Karpas-422 (cell line): ENCODE measurements at regions not wholly inside any gene's neighbourhood (a gene's known extent, or its start where the extent isn't known, plus 50 kb on each side); places are given as distances from the start of the nearest gene placed in this dataset.

Experiments
- DNase-seq: peaks from one replicate; pipeline ENCODE4 v3.0.0-alpha.2; 2015
- H2AFZ ChIP-seq: fragments of 200-600 bp; sonication (generic); 2 replicates; pipeline ENCODE4 v1.6.1; 2014; ENCODE audit warnings: antibody characterized with exemption, low read length, mixed read lengths
- H3K27ac ChIP-seq: fragments of 200-600 bp; sonication (generic); 2 replicates; pipeline ENCODE4 v1.5.1; 2014; ENCODE audit warnings: mild to moderate bottlenecking, low read length, moderate library complexity
- H3K27me3 ChIP-seq: fragments of 200-600 bp; sonication (generic); 2 replicates; pipeline ENCODE4 v1.6.1; 2014; ENCODE audit warnings: low read length, mixed read lengths
- H3K36me3 ChIP-seq: fragments of 200-600 bp; sonication (generic); 2 replicates; pipeline ENCODE4 v1.6.1; 2014; ENCODE audit warnings: low read length, mixed read lengths; ENCODE audit not compliant: insufficient read depth
- H3K4me1 ChIP-seq: fragments of 200-600 bp; sonication (generic); 2 replicates; pipeline ENCODE4 v1.6.1; 2014; ENCODE audit warnings: mild to moderate bottlenecking, low read length, mixed read lengths
- H3K4me2 ChIP-seq: fragments of 200-600 bp; sonication (generic); 2 replicates; pipeline ENCODE4 v1.6.1; 2014; ENCODE audit warnings: low read length, low read depth, mild to moderate bottlenecking; ENCODE audit not compliant: poor library complexity, severe bottlenecking
- H3K4me3 ChIP-seq: fragments of 200-600 bp; sonication (generic); 2 replicates; pipeline ENCODE4 v1.5.1; 2014; ENCODE audit warnings: mild to moderate bottlenecking, antibody characterized with exemption, low read length, mixed read lengths
- H3K79me2 ChIP-seq: fragments of 200-600 bp; sonication (generic); 2 replicates; pipeline ENCODE4 v1.6.1; 2014; ENCODE audit warnings: mild to moderate bottlenecking, low read length, mixed read lengths
- H3K9ac ChIP-seq: fragments of 200-600 bp; sonication (generic); 2 replicates; pipeline ENCODE4 v1.6.0; 2014; ENCODE audit warnings: low read length
- H3K9me2 ChIP-seq: fragments of 200-600 bp; sonication (generic), shearing (Covaris generic); replicated peaks from 2 replicates; pipeline ENCODE4 v1.6.0; 2014; ENCODE audit warnings: mild to moderate bottlenecking, low read length, moderate library complexity; ENCODE audit not compliant: insufficient read depth
- H3K9me3 ChIP-seq: fragments of 300-700, 200-600 bp; sonication (generic); 2 replicates; pipeline ENCODE4 v1.6.1; 2014; ENCODE audit warnings: low read length, mixed read lengths
- H4K20me1 ChIP-seq: fragments of 200-600 bp; sonication (generic); 2 replicates; pipeline ENCODE4 v1.6.1; 2014; ENCODE audit warnings: mild to moderate bottlenecking, antibody characterized with exemption, low read length, low read depth; ENCODE audit not compliant: insufficient read depth

DNA sequence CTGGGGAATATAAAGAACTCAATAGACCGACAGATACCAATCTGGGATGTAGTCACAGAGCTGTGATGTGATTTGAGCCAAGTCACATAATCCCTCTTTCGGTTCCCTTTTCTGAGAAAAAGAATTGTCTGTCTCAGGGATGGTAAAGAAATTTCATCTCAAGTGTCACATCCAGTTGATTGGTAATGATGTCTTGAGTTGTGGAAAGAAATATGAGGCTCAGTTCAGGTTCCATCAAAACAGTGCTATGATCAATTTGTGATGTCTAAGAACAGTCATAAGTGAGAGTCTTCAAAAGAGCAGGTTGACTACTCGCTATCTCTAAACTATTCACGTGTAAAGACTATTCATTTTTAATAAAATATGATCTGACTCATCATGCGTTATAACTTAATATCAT lies 223.3 kb downstream of the METTL4 start:
- Histone ChIP-seq H3K4me3 (no peak overlapping the region), H3K36me3 (no peaks in the 10 kb centered on the region), H3K27ac (no peak overlapping the region), H3K9me2 (no peaks in the 10 kb centered on the region), H3K4me1 (no peaks in the 10 kb centered on the region), H3K79me2 (no peaks in the 10 kb centered on the region), H3K4me2 (no peak overlapping the region), H3K27me3 (no peaks in the 10 kb centered on the region), H2AFZ (no peak overlapping the region), H4K20me1 (no peaks in the 10 kb centered on the region), H3K9ac (no peak overlapping the region), H3K9me3 (no peaks in the 10 kb centered on the region)
- no peak for DNase-seq

- H3K4me1 ChIP-seq: no peaks in the 10 kb centered on the region
- DNase-seq: no peak
- H2AFZ ChIP-seq: no peak overlapping the region
- H3K27ac ChIP-seq: no peak overlapping the region
- no peaks in the 10 kb centered on the region for H3K9me3 ChIP-seq
- H3K9ac ChIP-seq: no peak overlapping the region
- H4K20me1 ChIP-seq: no peaks in the 10 kb centered on the region
- no peaks in the 10 kb centered on the region for H3K27me3 ChIP-seq
- no peaks in the 10 kb centered on the region for H3K36me3 ChIP-seq
- no peak overlapping the region for H3K4me2 ChIP-seq
- H3K79me2 ChIP-seq: no peaks in the 10 kb centered on the region
- no peak overlapping the region for H3K4me3 ChIP-seq
- no peaks in the 10 kb centered on the region for H3K9me2 ChIP-seq
Observed at GRCh38 chr18:2351126-2351850, 220.0 kb downstream of the METTL4 start.

DNA sequence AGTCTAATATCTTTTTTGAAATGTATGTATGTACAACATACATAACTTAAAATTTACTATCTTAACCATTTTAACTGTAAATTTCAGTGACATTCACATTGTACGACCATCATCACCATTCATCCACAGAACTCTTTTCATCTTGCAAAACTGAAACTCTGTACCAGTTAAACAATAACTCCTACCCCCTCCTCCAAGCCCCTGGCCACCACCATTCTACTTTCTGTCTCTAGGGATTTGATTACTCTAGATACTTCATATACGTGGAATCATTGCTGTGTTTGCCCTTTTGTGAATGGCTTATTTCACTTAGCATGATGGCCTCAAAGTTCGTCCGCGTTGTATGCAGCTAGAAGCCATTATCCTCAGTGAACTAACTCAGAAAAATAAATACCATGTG lies 217.0 kb downstream of the METTL4 start:
- H3K36me3 ChIP-seq: no peaks in the 10 kb centered on the region
- no peaks in the 10 kb centered on the region for H3K9me3 ChIP-seq
- DNase-seq: no peak
- H3K27ac ChIP-seq: no peak overlapping the region
- no peaks in the 10 kb centered on the region for H3K27me3 ChIP-seq
- no peak overlapping the region for H3K4me3 ChIP-seq
- H3K4me2 ChIP-seq: no peak overlapping the region
- H3K9me2 ChIP-seq: no peaks in the 10 kb centered on the region
- no peaks in the 10 kb centered on the region for H3K4me1 ChIP-seq
- no peaks in the 10 kb centered on the region for H3K79me2 ChIP-seq
- no peak overlapping the region for H3K9ac ChIP-seq
- no peak overlapping the region for H2AFZ ChIP-seq
- no peaks in the 10 kb centered on the region for H4K20me1 ChIP-seq

DNA sequence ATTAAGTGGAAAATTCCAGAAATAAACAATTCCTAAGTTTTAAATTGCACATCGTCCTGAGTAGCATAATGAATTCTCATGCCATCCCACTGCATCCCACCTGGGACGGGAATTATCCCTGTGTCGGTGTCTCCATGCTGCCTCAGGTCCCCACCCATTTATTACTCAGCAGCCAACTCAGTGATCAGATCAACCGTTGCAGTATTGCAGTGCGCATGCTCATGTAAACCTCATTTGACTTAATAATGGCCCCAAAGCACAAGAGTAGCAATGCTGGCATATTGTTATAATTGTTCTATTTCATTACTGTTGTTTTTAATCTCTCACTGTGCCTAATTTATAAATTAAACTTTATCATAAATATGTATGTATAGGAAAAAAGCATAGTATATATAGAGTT lies 214.4 kb downstream of the METTL4 start:
- H3K9me3 ChIP-seq: no peaks in the 10 kb centered on the region
- no peaks in the 10 kb centered on the region for H3K79me2 ChIP-seq
- H4K20me1 ChIP-seq: no peaks in the 10 kb centered on the region
- H3K27me3 ChIP-seq: no peaks in the 10 kb centered on the region
- no peaks in the 10 kb centered on the region for H3K36me3 ChIP-seq
- no peak overlapping the region for H3K4me3 ChIP-seq
- H3K4me1 ChIP-seq: no peaks in the 10 kb centered on the region
- H3K9me2 ChIP-seq: no peaks in the 10 kb centered on the region
- H3K27ac ChIP-seq: no peak overlapping the region
- no peak overlapping the region for H3K4me2 ChIP-seq
- no peak overlapping the region for H2AFZ ChIP-seq
- no peak for DNase-seq
- no peak overlapping the region for H3K9ac ChIP-seq

DNA sequence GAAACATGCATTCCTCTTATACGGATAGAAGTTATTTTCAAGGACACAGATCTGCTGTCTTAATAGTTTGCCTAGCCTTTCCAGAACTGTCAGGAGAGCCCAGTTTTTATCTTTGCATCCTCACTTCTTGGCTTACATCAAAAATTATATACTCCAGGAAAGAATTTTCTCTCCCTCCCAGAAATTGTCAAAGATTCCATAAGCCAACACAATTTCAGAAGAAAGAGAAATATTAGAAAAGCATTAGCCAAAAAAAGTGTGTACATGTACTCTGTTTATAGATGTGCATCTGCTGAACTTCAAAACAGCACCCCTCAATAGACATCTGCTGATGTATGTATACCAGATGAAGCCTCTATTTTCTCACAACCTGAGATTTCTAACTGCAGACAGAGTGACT lies 210.4 kb downstream of the METTL4 start:
- Histone ChIP-seq H3K79me2 (no peaks in the 10 kb centered on the region), H3K4me2 (no peak overlapping the region), H4K20me1 (no peaks in the 10 kb centered on the region), H3K4me1 (no peaks in the 10 kb centered on the region), H3K9me2 (no peaks in the 10 kb centered on the region), H3K9me3 (no peaks in the 10 kb centered on the region), H3K27ac (no peak overlapping the region), H2AFZ (no peak overlapping the region), H3K4me3 (no peak overlapping the region), H3K36me3 (no peaks in the 10 kb centered on the region), H3K9ac (no peak overlapping the region), H3K27me3 (no peaks in the 10 kb centered on the region)
- DNase-seq: no peak

DNA sequence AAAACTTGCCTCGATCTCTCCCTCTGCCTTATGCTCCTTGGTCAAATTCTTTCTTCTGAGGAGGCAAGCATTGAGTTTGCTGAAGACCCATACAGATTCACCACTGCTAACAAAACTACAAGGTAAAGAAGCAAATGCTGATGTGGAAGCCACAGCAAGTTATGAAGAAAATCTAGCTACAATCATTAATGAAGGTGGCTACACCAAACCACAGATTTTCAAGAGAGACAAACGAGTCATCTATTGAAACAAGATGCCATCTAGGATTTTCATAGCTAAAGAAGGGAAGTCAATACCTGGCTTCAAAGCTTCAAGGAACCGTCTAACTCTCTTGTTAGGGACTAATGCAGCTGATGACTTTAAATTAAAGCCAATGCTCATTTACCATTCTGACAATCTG lies 203.2 kb downstream of the METTL4 start:
- Histone ChIP-seq H3K4me2 (no peak overlapping the region), H3K4me1 (no peaks in the 10 kb centered on the region), H3K36me3 (no peaks in the 10 kb centered on the region), H3K9me3 (no peaks in the 10 kb centered on the region), H4K20me1 (no peaks in the 10 kb centered on the region), H3K9me2 (no peaks in the 10 kb centered on the region), H3K27me3 (no peaks in the 10 kb centered on the region), H3K4me3 (no peak overlapping the region), H3K9ac (no peak overlapping the region), H3K79me2 (no peaks in the 10 kb centered on the region), H3K27ac (no peak overlapping the region), H2AFZ (no peak overlapping the region)
- DNase-seq: no peak

- no peaks in the 10 kb centered on the region for H3K9me2 ChIP-seq
- H3K4me2 ChIP-seq: no peak overlapping the region
- no peaks in the 10 kb centered on the region for H3K27me3 ChIP-seq
- H3K9me3 ChIP-seq: no peaks in the 10 kb centered on the region
- no peak overlapping the region for H3K9ac ChIP-seq
- H3K36me3 ChIP-seq: no peaks in the 10 kb centered on the region
- no peak overlapping the region for H3K27ac ChIP-seq
- no peaks in the 10 kb centered on the region for H3K79me2 ChIP-seq
- H2AFZ ChIP-seq: no peak overlapping the region
- no peaks in the 10 kb centered on the region for H3K4me1 ChIP-seq
- DNase-seq: no peak
- no peaks in the 10 kb centered on the region for H4K20me1 ChIP-seq
- no peak overlapping the region for H3K4me3 ChIP-seq
Observed at GRCh38 chr18:2376707-2377106, 194.6 kb downstream of the METTL4 start.

DNA sequence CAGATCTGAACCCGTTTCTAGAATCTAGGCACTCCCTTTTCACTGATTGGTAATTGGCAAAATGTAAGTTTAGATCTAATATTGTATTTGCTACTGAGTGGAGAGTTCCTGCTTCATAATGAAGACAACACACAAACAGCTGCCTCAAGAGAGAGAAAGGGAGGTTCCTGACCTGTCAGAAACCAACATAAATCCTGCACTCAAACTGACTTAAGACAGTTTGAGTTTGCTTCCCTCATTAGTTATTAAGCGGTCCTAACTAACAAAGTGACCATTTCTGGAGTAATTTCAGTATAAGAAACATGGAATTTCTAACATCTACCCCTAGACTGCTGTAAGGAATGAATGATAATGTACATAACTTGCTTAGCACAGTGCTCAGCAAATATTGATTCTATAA lies 191.2 kb downstream of the METTL4 start:
- Histone ChIP-seq H2AFZ (no peak overlapping the region), H3K4me3 (no peak overlapping the region), H4K20me1 (no peaks in the 10 kb centered on the region), H3K27me3 (no peaks in the 10 kb centered on the region), H3K4me2 (no peak overlapping the region), H3K79me2 (no peaks in the 10 kb centered on the region), H3K4me1 (no peaks in the 10 kb centered on the region), H3K36me3 (no peaks in the 10 kb centered on the region), H3K9me2 (0 out of 2 replicates have a peak, but pooled peaks cover 3% of the 10 kb centered on the region), H3K9me3 (no peaks in the 10 kb centered on the region), H3K27ac (no peak overlapping the region), H3K9ac (no peak overlapping the region)
- DNase-seq: no peak
